IMR-90 (cell line): ENCODE measurements at regions not wholly inside any gene's neighbourhood (a gene's known extent, or its start where the extent isn't known, plus 50 kb on each side); places are given as distances from the start of the nearest gene placed in this dataset.

ENCODE experiments used
- ATAC-seq: fragments of 200-7000 bp; cut with Tn5 transposase; 2 replicates; pipeline ENCODE4 v1.9.1; 2020; ENCODE audit warnings: low read depth, mild to moderate bottlenecking, moderate library complexity
- BruUV-seq: library from RNA; stranded (reverse); fragments of 400-500 nt; replicated peaks from 2 replicates; lab custom pipeline; 2021; lab: Mats Ljungman, UMichigan
- CTCF ChIA-PET: fragments of 300-600 bp; formaldehyde crosslinking; extraction: SDS; loops from one replicate; lab custom pipeline; 2021; ENCODE audit warnings: antibody characterized with exemption; lab: Yijun Ruan, JAX
- POLR2A ChIA-PET: fragments of 300-600 bp; sonication (Branson Sonifier 250); formaldehyde crosslinking; loops from one replicate; lab custom pipeline; 2022; ENCODE audit warnings: antibody characterized with exemption; ENCODE audit not compliant: unreplicated experiment; lab: Charles Lee
- DNase-seq: peaks from one replicate; pipeline ENCODE4 v3.0.0; 2013
- H2AFZ ChIP-seq: replicated peaks from 2 replicates; pipeline ENCODE3; 2013; ENCODE audit warnings: low read length, mild to moderate bottlenecking; ENCODE audit not compliant: poor library complexity
- H2AK5ac ChIP-seq: 2 replicates; pipeline ENCODE4 v1.6.1; 2013; ENCODE audit warnings: low read depth, low read length, inconsistent platforms
- H2AK9ac ChIP-seq: replicated peaks from 2 replicates; pipeline ENCODE3; 2013; ENCODE audit warnings: mild to moderate bottlenecking, low read depth, low read length, moderate library complexity; ENCODE audit not compliant: poor library complexity
- H2BK120ac ChIP-seq: 2 replicates; pipeline ENCODE4 v1.6.1; 2013; ENCODE audit warnings: low read depth, low read length, inconsistent platforms
- H2BK15ac ChIP-seq: 3 replicates; pipeline ENCODE4 v1.6.1; 2013; ENCODE audit warnings: low read depth, low read length, inconsistent platforms
- H2BK20ac ChIP-seq: 2 replicates; pipeline ENCODE4 v1.6.1; 2013; ENCODE audit warnings: low read depth, mild to moderate bottlenecking, inconsistent platforms, low read length, moderate library complexity
- H2BK5ac ChIP-seq: 2 replicates; pipeline ENCODE4 v1.6.1; 2013; ENCODE audit warnings: mild to moderate bottlenecking, low read depth, low read length, inconsistent platforms; ENCODE audit not compliant: poor library complexity, severe bottlenecking
- H3K14ac ChIP-seq: replicated peaks from 2 replicates; pipeline ENCODE4 v1.6.1; 2013; ENCODE audit warnings: low read depth, low read length, inconsistent platforms
- H3K18ac ChIP-seq: 2 replicates; pipeline ENCODE4 v1.6.1; 2013; ENCODE audit warnings: low read depth, low read length, control low read depth
- H3K23ac ChIP-seq: 2 replicates; pipeline ENCODE4 v1.6.1; 2013; ENCODE audit warnings: low read depth, low read length, inconsistent platforms
- H3K27ac ChIP-seq: 2 replicates; pipeline ENCODE4 v1.5.1; 2013; ENCODE audit warnings: mild to moderate bottlenecking, control low read depth, low read length; ENCODE audit not compliant: insufficient read depth
- H3K27me3 ChIP-seq: 2 replicates; pipeline ENCODE4 v1.6.1; 2013; ENCODE audit warnings: low read length; ENCODE audit not compliant: control insufficient read depth, insufficient read depth
- H3K36me3 ChIP-seq: 2 replicates; pipeline ENCODE4 v1.6.1; 2013; ENCODE audit warnings: low read length, mixed read lengths; ENCODE audit not compliant: control insufficient read depth, insufficient read depth
- H3K4ac ChIP-seq: 2 replicates; pipeline ENCODE4 v1.6.1; 2013; ENCODE audit warnings: low read depth, low read length, inconsistent platforms
- H3K4me1 ChIP-seq: 2 replicates; pipeline ENCODE4 v1.6.1; 2013; ENCODE audit warnings: low read length, mixed read lengths; ENCODE audit not compliant: control insufficient read depth, insufficient read depth
- H3K4me2 ChIP-seq: 2 replicates; pipeline ENCODE4 v1.6.1; 2013; ENCODE audit warnings: low read depth, mild to moderate bottlenecking, control low read depth, low read length, moderate library complexity
- H3K4me3 ChIP-seq: 2 replicates; pipeline ENCODE4 v1.5.1; 2013; ENCODE audit warnings: low read depth, mild to moderate bottlenecking, control low read depth, low read length, moderate library complexity; ENCODE audit not compliant: insufficient read depth
- H3K56ac ChIP-seq: 2 replicates; pipeline ENCODE4 v1.6.1; 2013; ENCODE audit warnings: low read length, inconsistent platforms; ENCODE audit not compliant: insufficient read depth; ENCODE audit errors: extremely low read depth
- H3K79me1 ChIP-seq, 2 experiments: 2 replicates each; pipeline ENCODE4 v1.6.1; 2013; ENCODE audit warnings: low read length in 2 of 2, inconsistent platforms in 1 of 2, low read depth in 1 of 2
- H3K9ac ChIP-seq: 2 replicates; pipeline ENCODE4 v1.6.1; 2013; ENCODE audit warnings: low read depth, low read length, control low read depth
- H3K9me1 ChIP-seq: 2 replicates; pipeline ENCODE4 v1.6.1; 2013; ENCODE audit warnings: low read length, inconsistent platforms; ENCODE audit not compliant: insufficient read depth
- H3K9me3 ChIP-seq: 2 replicates; pipeline ENCODE4 v1.6.1; 2013; ENCODE audit warnings: low read length; ENCODE audit not compliant: control insufficient read depth, insufficient read depth
- H4K20me1 ChIP-seq: 2 replicates; pipeline ENCODE4 v1.6.1; 2013; ENCODE audit warnings: low read length, inconsistent platforms; ENCODE audit not compliant: insufficient read depth
- H4K5ac ChIP-seq: 2 replicates; pipeline ENCODE4 v1.6.1; 2013; ENCODE audit warnings: mild to moderate bottlenecking, low read depth, low read length, control low read depth
- H4K8ac ChIP-seq, 2 experiments: 2 replicates each; pipeline ENCODE4 v1.6.1; 2013; ENCODE audit warnings: low read depth in 2 of 2, low read length in 2 of 2, control low read depth in 1 of 2, inconsistent platforms in 1 of 2
- H4K91ac ChIP-seq: 2 replicates; pipeline ENCODE4 v1.6.1; 2013; ENCODE audit warnings: low read depth, low read length, inconsistent platforms; ENCODE audit not compliant: insufficient read depth
- BHLHE40 ChIP-seq: fragments of 150-350 bp; IDR thresholded peaks from 2 replicates; pipeline ENCODE4 v1.6.1; 2016; ENCODE audit warnings: mild to moderate bottlenecking, low read depth, low read length
- CEBPB ChIP-seq: IDR thresholded peaks from 2 replicates; pipeline ENCODE4 v1.6.1; 2012; ENCODE audit warnings: low read depth, low read length, improper control_type of control experiment
- FOS ChIP-seq: fragments of 150-350 bp; IDR thresholded peaks from 2 replicates; pipeline ENCODE4 v1.6.1; 2016; ENCODE audit warnings: low read depth, low read length
- MAZ ChIP-seq: IDR thresholded peaks from 2 replicates; pipeline ENCODE4 v1.6.1; 2012; ENCODE audit warnings: low read depth, mild to moderate bottlenecking, low read length, improper control_type of control experiment, moderate library complexity, borderline replicate concordance
- MXI1 ChIP-seq: IDR thresholded peaks from 2 replicates; pipeline ENCODE4 v1.6.1; 2012; ENCODE audit warnings: low read depth, mild to moderate bottlenecking, low read length, moderate library complexity, borderline replicate concordance
- NFE2L2 ChIP-seq: fragments of 150-350 bp; IDR thresholded peaks from 2 replicates; pipeline ENCODE4 v1.6.1; 2016; ENCODE audit warnings: low read depth, mild to moderate bottlenecking, low read length
- POLR2A ChIP-seq: IDR thresholded peaks from 2 replicates; pipeline ENCODE4 v1.6.1; 2012; ENCODE audit warnings: mild to moderate bottlenecking, low read depth, low read length
- RCOR1 ChIP-seq: IDR thresholded peaks from 2 replicates; pipeline ENCODE4 v1.6.1; 2012; ENCODE audit warnings: mild to moderate bottlenecking, low read length, improper control_type of control experiment; ENCODE audit not compliant: insufficient replicate concordance
- SMC3 ChIP-seq: fragments of 150-350 bp; IDR thresholded peaks from 2 replicates; pipeline ENCODE4 v1.6.1; 2016; ENCODE audit warnings: low read depth, mild to moderate bottlenecking, antibody characterized with exemption, low read length, moderate library complexity
- USF2 ChIP-seq: fragments of 150-350 bp; IDR thresholded peaks from 2 replicates; pipeline ENCODE4 v1.6.1; 2017; ENCODE audit warnings: mild to moderate bottlenecking, antibody characterized with exemption, low read length, low read depth
- WGBS, 2 experiments: methylation state at CpG; one replicate each; pipeline versions ENCODE4 v1.1.5 to v1.1.7; 2013; ENCODE audit warnings: missing lambda C conversion rate in 2 of 2; ENCODE audit not compliant: insufficient read length in 1 of 2; ENCODE audit errors: extremely low coverage in 2 of 2; 5-methylcytosine and 5-hydroxymethylcytosine counted together
- dilution Hi-C: fragments of 300-500 bp; cut with HindIII; formaldehyde crosslinking; loops from one replicate; pipeline ENCODE4 v1.14.3; 2018; ENCODE audit warnings: low sequenced_read_pairs; ENCODE audit not compliant: unreplicated experiment
- in situ Hi-C: fragments of 300-500 bp; cut with MboI; formaldehyde crosslinking; loops from 3 replicates; pipeline ENCODE4 v1.14.3; 2019; ENCODE audit warnings: low sequenced_read_pairs, inconsistent platforms, mixed read lengths
- intact Hi-C: fragments of 100-400 bp; cut with micrococcal nuclease; formaldehyde crosslinking; loops from 2 replicates; pipeline ENCODE4 v1.10.0; 2022

GRCh38 chr10:18773180-18773579, 113.9 kb downstream of the ARL5B start:
- no peak overlapping the region for H3K18ac ChIP-seq
- H4K5ac ChIP-seq: no peak overlapping the region
- H4K20me1 ChIP-seq: no peaks in the 10 kb centered on the region
- CTCF ChIA-PET: no interaction called here
- H3K36me3 ChIP-seq: no peaks in the 10 kb centered on the region
- H3K79me1 ChIP-seq: no peaks in the 10 kb centered on the region
- H3K9me1 ChIP-seq: no peaks in the 10 kb centered on the region
- no peak overlapping the region for H3K56ac ChIP-seq
- no peak overlapping the region for H2AK9ac ChIP-seq
- no peak overlapping the region for H2BK20ac ChIP-seq
- no peak overlapping the region for H4K91ac ChIP-seq
- no TSS peak for BruUV-seq
- ATAC-seq: no peak
- no peaks in the 10 kb centered on the region for H3K27me3 ChIP-seq
- no peak overlapping the region for H3K9ac ChIP-seq
- no peak for TF ChIP-seq NFE2L2
- TF ChIP-seq POLR2A: no peak
- TF ChIP-seq MAZ: no peak
- TF ChIP-seq BHLHE40: no peak
- no peak for TF ChIP-seq USF2
- no peak for TF ChIP-seq RCOR1
- no peak for TF ChIP-seq CEBPB
- no peak for TF ChIP-seq MXI1
- TF ChIP-seq FOS: no peak
- no peak for TF ChIP-seq SMC3
- H2BK5ac ChIP-seq: no peak overlapping the region
- no peak overlapping the region for H3K27ac ChIP-seq
- H3K4me1 ChIP-seq: no peaks in the 10 kb centered on the region
- WGBS, 2 experiments: no CpG with 5 or more reads among the region's 4 CpGs
- intact Hi-C loops (no loop called here), dilution Hi-C loops (no loop called here), in situ Hi-C loops (no loop called here)
- POLR2A ChIA-PET: no interaction called here
- H3K4me2 ChIP-seq: no peak overlapping the region
- no peak overlapping the region for H3K4ac ChIP-seq
- no peak for DNase-seq
- no peak overlapping the region for H2BK120ac ChIP-seq
- no peaks in the 10 kb centered on the region for H3K9me3 ChIP-seq
- H2AFZ ChIP-seq: no peak overlapping the region
- H3K4me3 ChIP-seq: no peak overlapping the region
- H2BK15ac ChIP-seq: no peak overlapping the region
- no peak overlapping the region for H2AK5ac ChIP-seq
- H4K8ac ChIP-seq: no peak overlapping the region
- no peak overlapping the region for H3K14ac ChIP-seq
- H3K23ac ChIP-seq: no peak overlapping the region
